ENCODE measurements at regions not wholly inside any gene's neighbourhood (a gene's known extent, or its start where the extent isn't known, plus 50 kb on each side); places are given as distances from the start of the nearest gene placed in this dataset.

GRCh38 chr15:46300716-46301115 is 665.9 kb downstream of the SQOR start:
- no peak for TF ChIP-seq CTCF (IDR thresholded peaks at IDR 0.05)
- no peak for TF ChIP-seq POLR2A (IDR thresholded peaks at IDR 0.05)

Measured in adrenal gland (tissue), 5 donors.